ENCODE measurements at regions not wholly inside any gene's neighbourhood (a gene's known extent, or its start where the extent isn't known, plus 50 kb on each side); places are given as distances from the start of the nearest gene placed in this dataset.

DNA sequence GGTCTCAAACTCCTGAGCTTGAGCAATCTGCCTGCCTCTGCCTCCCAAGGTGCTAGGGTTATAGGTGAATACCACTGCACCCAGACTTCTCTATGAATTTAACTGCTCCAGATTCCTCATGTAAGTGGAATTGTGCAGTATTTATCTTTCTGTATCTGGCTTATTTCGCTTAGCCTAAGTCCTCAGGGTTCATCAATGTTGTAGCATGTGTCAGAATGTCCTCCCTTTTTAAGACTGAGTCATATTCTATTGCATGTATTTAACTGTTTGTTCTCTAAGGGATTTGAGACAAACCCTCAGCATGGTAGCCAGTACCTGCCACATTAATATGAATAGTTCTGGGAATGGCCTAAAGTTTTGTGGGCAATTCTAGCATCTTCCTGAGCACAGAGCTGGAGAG lies 53.9 kb upstream of the TUT7 start:
- ChIA-PET POLR2A (no interaction called here), CTCF (no interaction called here)
- TF ChIP-seq, protein P1, sequence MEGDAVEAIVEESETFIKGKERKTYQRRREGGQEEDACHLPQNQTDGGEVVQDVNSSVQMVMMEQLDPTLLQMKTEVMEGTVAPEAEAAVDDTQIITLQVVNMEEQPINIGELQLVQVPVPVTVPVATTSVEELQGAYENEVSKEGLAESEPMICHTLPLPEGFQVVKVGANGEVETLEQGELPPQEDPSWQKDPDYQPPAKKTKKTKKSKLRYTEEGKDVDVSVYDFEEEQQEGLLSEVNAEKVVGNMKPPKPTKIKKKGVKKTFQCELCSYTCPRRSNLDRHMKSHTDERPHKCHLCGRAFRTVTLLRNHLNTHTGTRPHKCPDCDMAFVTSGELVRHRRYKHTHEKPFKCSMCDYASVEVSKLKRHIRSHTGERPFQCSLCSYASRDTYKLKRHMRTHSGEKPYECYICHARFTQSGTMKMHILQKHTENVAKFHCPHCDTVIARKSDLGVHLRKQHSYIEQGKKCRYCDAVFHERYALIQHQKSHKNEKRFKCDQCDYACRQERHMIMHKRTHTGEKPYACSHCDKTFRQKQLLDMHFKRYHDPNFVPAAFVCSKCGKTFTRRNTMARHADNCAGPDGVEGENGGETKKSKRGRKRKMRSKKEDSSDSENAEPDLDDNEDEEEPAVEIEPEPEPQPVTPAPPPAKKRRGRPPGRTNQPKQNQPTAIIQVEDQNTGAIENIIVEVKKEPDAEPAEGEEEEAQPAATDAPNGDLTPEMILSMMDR (IDR thresholded peaks at IDR 0.05), result no peak
- no peaks in the 10 kb centered on the region for H3K9me3 Mint-ChIP-seq
- H3K4me1 Mint-ChIP-seq, result no peaks in the 10 kb centered on the region
- intact Hi-C loops (cut with micrococcal nuclease), result no loop called here
- peaks cover 11% of the 10 kb centered on the region for H3K27me3 Mint-ChIP-seq
- ATAC-seq (ENCODE audit: low read depth), result no peak
- DNase-seq, result no peak
- H3K36me3 Mint-ChIP-seq (ENCODE audit: low read depth), result no peaks in the 10 kb centered on the region
- no peak overlapping the region for H3K4me3 Mint-ChIP-seq
- H3K27ac Mint-ChIP-seq, result no peak overlapping the region

DNA sequence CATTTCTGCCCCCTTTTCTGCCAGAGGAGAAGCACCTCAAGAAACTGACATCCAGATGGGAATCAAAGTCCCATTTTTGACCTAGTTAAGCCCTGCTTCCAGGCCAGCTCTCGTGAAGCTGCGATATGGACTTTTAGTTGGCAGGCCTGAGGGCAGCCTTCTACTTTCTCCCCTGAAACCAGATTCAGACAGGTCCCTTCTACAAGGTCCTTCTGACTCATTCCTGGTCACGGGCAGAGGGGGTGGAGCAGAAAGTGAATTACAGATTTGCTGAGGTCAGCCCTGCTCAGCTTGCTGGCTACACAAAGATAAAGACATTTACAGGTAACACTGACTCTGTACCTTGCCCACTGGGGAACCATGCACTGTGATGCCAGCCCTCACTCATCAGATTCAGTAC lies 52.8 kb upstream of the TUT7 start:
- TF ChIP-seq, protein P1 (IDR thresholded peaks at IDR 0.05), result no peak
- no peak for ATAC-seq (ENCODE audit: low read depth)
- H3K9me3 Mint-ChIP-seq, result no peaks in the 10 kb centered on the region
- H3K36me3 Mint-ChIP-seq (ENCODE audit: low read depth), result no peaks in the 10 kb centered on the region
- no peak overlapping the region for H3K4me3 Mint-ChIP-seq
- CTCF ChIA-PET, result interaction anchor here (1.2 kb wide), 1 partner anchor 8 kb away, joined by 3 read pairs; no protein-coding TSS in a partner anchor
- POLR2A ChIA-PET, result no interaction called here
- H3K4me1 Mint-ChIP-seq, result no peaks in the 10 kb centered on the region
- no peak overlapping the region for H3K27ac Mint-ChIP-seq
- no peak for DNase-seq
- intact Hi-C loops (cut with micrococcal nuclease), result no loop called here
- H3K27me3 Mint-ChIP-seq, result peaks cover 11% of the 10 kb centered on the region

DNA sequence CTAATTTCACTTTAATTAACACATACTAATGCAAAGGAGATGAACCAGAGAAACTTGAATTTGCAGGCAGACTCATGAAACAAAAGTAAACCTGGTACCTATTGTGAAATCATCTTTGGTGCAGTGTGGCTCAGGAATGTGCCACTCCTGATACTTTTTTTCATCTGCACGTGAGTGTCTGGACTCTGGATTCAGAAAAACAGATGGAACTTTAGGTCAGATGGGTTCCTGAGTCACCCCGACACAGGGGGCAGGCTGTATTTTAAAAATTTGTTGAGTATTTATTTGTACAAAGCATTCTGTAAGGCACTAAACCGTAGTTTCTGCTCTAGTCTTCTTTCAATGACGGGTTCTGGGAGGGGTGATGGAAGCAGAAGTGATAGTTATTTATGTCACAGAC lies 52.2 kb upstream of the TUT7 start:
- Mint-ChIP-seq H3K4me1 (no peaks in the 10 kb centered on the region), H3K36me3 (ENCODE audit: low read depth) (no peaks in the 10 kb centered on the region), H3K27ac (no peak overlapping the region), H3K9me3 (no peaks in the 10 kb centered on the region), H3K4me3 (no peak overlapping the region), H3K27me3 (peaks cover 11% of the 10 kb centered on the region)
- CTCF ChIA-PET, result interaction anchor here (1.2 kb wide), 1 partner anchor 9 kb away, joined by 3 read pairs; no protein-coding TSS in a partner anchor
- ATAC-seq (ENCODE audit: low read depth), result no peak
- DNase-seq, result no peak
- TF ChIP-seq, protein P1 (IDR thresholded peaks at IDR 0.05), result no peak
- POLR2A ChIA-PET, result no interaction called here
- intact Hi-C loops (cut with micrococcal nuclease), result no loop called here

DNA sequence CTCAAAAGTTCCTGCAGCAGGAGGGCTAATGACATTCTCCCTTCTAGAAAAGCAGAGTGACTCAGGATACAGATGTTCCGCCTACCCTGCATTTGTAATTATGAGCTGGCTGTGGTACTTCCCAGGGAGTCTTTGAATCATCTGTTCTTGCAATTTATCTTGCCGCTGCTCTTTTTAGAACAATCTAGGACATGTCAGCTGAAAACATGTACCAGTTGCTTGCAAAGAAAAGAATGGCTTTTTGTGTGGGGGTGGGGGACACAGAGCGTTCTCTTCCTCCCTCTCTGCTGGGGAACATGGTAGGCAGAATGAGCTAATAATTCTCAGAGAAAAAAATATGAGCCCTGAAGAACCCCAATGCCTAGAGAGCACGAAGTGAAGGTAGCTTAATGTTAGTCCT lies 51.7 kb upstream of the TUT7 start:
- intact Hi-C loops (cut with micrococcal nuclease), result no loop called here
- H3K27ac Mint-ChIP-seq, result no peak overlapping the region
- H3K27me3 Mint-ChIP-seq, result peaks cover 11% of the 10 kb centered on the region
- TF ChIP-seq, protein P1 (IDR thresholded peaks at IDR 0.05), result no peak
- H3K36me3 Mint-ChIP-seq (ENCODE audit: low read depth), result no peaks in the 10 kb centered on the region
- H3K4me3 Mint-ChIP-seq, result no peak overlapping the region
- ChIA-PET CTCF (interaction anchor here (1.2 kb wide), 1 partner anchor 10 kb away, joined by 3 read pairs; no protein-coding TSS in a partner anchor), POLR2A (no interaction called here)
- ATAC-seq (ENCODE audit: low read depth), result no peak
- no peaks in the 10 kb centered on the region for H3K4me1 Mint-ChIP-seq
- H3K9me3 Mint-ChIP-seq, result no peaks in the 10 kb centered on the region
- DNase-seq, result no peak

DNA sequence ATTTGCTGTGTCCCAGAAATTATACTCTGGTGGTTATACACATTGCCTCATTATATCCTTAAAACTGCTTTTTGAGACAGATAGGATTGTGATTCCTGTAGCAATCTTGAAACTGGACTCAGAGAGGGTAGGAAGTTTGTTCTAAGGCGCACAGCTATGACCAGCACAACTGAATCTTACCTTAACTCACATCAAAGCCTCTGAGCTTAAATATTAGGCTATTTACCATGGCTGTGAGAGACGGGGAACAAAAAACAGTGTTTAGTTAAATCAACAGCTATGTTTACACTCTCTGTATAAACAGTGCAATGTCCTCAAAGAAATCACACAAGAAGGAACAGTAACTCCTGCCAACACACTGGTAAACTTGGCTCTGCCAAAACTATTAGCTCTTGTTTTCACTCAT lies 50.9 kb upstream of the TUT7 start:
- DNase-seq (no peak), ATAC-seq (ENCODE audit: low read depth) (no peak)
- CTCF ChIA-PET, result interaction anchor here (1.0 kb wide), 1 partner anchor 9 kb away, joined by 3 read pairs; no protein-coding TSS in a partner anchor
- H3K4me1 Mint-ChIP-seq, result no peaks in the 10 kb centered on the region
- TF ChIP-seq, protein P1 (IDR thresholded peaks at IDR 0.05), result no peak
- intact Hi-C loops (cut with micrococcal nuclease), result no loop called here
- no peaks in the 10 kb centered on the region for H3K36me3 Mint-ChIP-seq (ENCODE audit: low read depth)
- H3K4me3 Mint-ChIP-seq, result no peak overlapping the region
- POLR2A ChIA-PET, result no interaction called here
- peaks cover 11% of the 10 kb centered on the region for H3K27me3 Mint-ChIP-seq
- no peak overlapping the region for H3K27ac Mint-ChIP-seq
- H3K9me3 Mint-ChIP-seq, result no peaks in the 10 kb centered on the region
